Hematopoietic multipotent progenitor cell treated with erythropoietin and hydrocortisone succinate and interleukin-3 and kit ligand, for 8 days (in vitro differentiated cells): ENCODE measurements at regions not wholly inside any gene's neighbourhood (a gene's known extent, or its start where the extent isn't known, plus 50 kb on each side); places are given as distances from the start of the nearest gene placed in this dataset.

Experiments
- DNase-seq: peaks from one replicate; pipeline ENCODE4 v3.0.0-alpha.2; 2015

DNA sequence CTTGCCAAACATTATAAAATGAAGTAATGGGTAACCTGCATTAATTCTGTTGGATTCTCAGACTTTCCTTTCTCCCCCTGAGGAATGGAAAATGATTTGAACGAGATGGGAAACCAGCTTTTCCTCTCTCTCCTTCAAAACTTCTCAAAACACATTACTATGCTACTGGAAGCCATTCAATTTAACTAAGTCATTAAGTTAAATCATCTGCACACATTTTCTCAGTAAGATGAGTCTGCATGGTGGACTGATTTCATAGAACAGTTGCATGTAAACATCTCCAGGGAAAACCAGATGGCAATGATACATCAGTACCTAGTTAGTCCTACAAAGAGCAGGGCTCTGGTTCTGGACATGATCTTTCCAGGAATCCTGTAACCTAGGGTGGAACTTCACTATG is 59.9 kb downstream of the BMP4 start:
- no peak for DNase-seq

DNA sequence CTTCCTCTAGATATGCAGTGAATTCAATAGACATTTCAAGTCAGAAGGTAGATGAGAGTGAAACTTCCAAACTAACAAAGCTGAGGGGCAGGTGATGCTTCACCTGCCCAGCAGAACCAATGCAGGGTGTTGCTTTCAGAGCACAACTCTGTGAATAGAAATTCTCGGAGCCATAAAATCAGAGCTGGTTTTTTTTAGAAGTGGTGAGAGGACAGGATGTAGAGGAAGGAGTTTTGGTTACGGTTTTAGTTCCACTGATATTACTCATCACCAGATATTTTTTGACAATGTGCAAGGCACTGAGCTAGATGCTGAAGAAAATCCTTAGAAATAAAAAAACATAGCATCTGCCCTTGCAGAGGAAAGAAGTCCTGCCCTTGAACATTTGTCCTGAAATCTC is 62.2 kb downstream of the BMP4 start:
- no peak for DNase-seq

DNA sequence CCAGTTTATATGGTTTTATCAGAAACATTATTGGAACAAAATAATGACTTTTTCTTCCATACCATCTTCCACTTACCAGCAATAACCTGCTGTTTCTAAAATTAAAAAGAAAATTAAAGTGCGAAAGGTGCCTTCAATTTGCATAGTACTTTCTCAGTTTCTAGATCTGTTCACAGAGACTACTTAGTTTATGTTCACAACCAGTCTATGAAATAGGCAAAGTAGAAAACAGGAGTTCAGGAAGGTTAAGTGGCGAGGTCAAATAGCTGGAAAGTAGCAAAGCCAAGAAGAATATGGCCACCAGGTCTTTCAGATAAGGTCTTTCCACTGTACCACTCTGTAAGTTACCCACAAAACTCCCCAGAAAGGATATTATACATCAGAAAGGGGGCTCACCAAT is 63.3 kb downstream of the BMP4 start:
- no peak for DNase-seq

DNA sequence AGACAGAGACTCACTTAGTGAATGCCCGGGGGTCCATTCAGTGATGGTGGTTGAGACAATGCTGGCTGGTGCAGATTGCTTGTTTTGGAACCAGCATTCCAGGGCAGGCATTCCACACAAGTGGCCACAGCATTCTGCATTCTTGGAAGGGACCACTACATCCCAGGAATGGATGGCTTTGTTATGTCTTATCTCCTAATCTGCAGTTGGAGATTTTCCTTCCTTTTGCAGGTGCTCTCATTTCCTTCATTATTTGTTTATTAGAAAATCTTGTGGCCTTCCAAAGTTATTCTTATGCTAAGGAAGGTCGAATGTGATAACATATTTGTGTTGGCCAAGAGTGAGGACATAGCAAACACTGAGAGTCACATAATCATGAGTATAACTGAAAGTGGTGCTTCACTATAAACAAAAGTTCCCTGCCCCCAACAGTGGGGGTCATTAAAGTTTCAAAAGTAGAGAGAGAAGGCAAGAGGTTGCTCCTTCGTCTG is 66.0 kb downstream of the BMP4 start:
- no peak for DNase-seq

DNA sequence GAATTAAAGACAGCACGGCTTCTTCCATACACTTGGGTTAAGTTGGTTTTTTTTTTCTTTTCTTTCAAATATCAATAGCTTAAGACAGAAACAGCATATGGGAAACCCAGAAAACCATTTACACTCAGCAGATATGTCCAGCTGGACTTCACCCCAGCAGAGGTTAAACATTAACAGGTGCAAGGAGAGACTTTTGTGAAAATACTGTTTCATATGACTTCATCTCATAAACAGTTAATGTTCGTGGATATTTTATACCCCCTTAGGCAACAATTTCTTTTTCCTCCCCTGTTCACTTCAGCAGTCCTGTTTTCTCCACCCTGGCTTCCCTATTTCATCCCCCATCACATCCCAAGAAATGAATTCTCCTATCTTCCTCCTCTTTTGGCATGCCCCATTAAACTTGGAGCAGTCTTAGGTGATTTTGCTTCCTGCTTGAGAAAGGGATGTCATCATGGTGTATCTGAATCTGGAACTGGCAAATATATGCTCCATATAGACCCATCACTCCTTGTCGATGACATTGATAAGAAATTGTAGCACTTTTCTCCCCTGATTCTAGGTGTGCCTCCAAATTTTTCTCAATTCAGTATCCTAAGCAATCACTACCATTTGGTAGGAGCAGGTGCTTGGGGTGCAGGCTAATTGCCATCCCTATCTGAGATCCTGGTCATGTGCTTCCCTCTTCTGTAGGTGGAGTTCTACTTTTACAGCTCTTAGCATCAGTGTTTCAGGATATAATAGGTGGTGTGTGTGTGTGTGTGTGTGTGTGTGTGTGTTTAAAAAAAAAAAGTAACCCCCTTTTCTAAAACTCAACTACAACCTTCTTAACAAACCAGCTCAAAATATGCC is 67.9 kb downstream of the BMP4 start:
- no peak for DNase-seq

DNA sequence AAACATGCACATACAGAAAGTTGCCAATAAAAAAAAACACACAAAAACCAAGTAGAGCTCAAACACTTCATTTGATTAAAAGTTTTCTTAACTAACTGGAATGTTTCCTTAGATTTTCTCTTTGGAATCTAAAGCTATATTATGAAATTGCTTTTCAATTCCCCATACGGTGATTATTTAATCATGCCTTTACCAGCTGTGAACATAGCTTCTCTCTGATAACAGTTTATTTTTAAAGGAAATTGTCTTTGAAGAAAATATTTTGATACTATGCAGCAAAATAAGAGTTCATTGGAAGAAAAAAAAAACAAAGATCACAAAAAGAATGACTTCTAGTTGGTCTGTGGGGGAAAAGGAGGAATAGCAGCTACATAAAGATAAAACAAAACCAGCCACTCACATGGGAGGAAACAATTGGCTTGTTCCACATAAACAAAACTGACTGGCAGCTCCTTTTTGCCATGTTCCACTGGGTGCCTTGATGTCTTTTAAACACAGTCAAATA is 71.4 kb downstream of the BMP4 start:
- no peak for DNase-seq

DNA sequence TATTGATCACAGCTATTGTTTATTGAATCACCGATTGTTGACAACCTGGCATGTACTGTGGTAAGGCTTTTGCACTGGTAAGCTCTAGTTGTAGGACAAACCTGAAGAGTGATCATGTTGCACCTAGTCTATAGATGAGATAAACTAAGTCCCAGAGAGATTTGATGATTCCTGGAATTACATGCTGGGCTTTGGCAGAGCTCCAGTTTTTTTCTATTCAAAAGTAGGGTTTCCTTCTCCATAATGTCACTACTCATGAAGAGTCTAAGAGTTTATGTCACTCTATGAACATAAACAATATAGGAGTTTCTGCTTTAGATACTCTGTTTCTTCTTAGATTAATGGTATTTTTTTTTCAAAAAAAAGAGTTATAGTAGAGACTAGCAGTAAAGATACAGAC is 72.0 kb downstream of the BMP4 start:
- DNase-seq: no peak

DNA sequence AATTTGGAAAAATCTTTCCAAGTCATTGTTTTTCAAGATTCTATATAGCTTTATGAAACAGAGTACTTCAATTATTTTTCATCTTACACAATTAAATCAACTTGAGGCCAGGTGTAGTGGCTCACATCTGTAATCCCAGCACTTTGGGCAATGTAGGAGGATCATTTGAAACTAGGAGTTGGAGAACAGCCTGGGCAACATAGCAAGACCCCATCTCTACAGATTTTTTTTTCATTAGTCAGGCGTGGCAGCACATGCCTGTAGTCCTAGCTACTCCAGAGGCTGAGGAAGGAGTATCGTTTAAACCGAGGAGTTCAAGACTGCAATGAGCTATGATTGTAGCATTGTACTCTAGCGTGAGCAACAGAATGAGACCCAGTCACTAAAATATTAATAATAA is 72.9 kb downstream of the BMP4 start:
- no peak for DNase-seq

DNA sequence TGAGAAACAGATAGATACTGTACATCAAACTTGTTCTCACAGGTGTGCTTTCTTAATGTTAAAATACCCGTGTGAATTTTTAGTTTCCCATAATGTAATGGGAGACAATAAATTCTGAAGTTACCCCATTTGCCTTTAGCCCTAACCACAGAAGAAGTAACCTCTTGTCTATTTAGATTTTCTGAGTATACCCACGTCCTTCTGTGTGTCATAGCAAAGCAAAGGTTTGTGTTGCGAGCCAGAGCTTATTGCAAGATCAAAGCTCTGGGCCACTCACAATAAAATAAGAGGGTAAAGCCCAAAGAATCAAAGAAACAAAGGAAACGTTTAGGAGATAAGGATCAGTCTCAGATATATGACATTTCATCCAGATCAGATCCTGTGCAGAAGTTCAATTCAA is 73.9 kb downstream of the BMP4 start:
- no peak for DNase-seq

DNA sequence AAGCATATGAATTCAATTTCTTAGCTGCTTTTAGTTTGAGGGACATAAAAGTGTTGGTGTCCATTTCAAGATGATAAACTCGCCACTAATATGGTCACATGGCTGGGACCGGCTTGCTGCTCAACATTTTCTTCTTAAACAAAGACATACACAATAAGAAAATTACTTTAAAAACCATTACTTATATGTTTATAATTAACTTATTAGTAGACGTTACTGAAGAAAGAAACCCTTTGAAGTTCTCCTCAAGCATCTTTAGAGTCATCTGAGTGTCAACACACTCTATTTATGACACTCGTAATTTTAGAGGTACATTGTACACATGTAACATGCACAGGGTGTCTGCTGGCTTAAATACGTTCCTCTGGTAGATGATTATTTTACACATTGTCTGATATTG is 74.7 kb downstream of the BMP4 start:
- DNase-seq: no peak

DNA sequence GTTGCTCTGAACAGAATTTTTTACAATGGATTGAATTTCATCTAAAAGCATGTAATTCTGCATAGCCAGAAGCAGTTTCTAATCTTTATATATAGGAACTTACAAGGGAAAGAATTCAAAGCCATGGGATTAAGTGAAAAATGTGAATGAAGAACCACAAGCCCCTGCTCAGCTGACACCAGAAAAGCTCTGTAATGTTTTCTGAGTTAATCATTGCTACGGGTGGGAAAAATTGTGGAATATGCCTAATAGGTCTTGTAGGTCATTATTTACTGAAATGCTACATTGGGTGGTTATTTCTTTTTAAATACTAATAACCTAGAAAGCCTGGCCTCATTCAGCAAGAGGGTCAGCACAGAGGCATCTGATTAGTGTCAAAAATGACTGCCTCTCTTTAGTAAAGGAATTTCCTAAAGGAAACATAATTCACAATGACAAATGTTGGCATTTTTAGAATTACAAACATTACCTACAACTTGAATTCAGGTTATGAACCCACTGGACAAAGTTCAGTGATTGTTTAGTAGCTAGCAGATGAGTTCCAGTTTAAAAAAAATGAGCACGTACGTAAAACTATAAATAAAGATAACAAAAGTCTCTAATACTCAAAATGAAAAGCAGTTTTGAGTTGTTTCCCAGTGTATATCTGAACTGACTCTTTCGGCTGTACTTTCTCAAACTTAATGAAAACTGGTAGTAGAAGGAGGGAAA is 75.3 kb downstream of the BMP4 start:
- no peak for DNase-seq

DNA sequence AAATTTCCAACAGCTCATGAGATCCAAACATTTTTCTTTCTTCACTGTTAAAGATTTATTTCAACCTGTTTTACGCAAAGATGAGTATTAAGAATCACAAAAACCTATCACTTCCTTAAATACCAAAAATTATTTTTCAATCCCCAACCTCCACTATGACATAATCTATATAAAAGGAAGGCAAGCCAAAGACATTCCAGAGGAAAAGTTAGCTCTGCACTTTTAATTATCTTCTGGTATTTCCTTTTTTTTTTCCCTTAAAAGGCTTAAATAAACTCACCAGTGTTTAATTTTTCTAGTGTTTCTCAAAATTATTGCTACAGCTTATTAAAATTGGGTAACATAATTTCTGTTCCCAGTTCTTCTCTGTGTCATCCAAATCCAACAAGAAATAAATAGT is 75.9 kb downstream of the BMP4 start:
- DNase-seq: no peak

DNA sequence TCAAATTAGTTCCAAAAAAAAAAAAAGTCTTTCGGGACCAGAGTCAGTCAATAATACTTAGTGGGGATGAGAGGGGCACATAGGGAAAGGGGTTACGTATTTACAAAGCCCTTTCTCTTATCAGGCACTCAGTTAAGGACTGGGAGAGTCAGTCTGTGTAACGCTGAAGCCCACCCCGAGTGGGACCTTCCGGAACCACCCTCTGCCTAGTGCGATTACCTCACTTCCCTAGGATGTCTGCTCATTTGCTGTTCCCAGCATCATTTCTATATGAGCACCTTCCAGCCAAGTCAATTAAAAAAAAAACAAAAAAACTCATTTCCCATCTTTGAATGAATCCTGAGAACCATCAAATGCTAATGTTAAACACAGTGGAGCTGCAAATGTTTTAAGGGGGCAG is 76.9 kb downstream of the BMP4 start:
- no peak for DNase-seq

DNA sequence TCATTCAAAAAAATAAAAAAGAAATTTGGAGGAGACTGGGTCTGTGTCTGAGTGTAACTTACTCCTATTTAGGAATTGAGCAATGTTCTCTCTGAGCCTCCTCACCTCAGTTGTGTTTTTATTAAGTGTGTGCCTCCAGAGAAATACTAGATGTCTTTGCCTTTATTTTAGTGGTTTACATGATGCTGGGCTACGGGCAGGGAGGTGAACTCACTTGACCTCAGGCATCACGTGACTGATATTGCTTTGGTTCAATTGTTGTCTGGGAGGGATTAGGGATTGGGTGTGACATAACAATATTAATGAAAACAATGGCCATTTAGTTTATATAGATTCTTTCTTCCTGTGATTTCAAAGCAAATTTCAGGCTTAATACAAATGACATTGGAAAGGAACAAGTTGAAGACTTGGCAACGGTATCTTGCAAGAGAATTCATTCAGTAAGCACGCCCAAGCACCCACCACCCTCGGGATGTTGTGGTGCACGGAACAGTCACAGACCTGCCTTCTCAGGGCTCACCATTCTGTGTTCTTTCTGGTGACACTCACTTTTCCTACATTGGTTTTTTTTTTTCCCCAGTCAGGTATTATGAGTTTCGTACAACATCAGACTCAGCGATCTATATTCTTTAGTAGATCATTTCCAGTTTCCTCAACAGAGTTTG is 77.5 kb downstream of the BMP4 start:
- DNase-seq: no peak

DNA sequence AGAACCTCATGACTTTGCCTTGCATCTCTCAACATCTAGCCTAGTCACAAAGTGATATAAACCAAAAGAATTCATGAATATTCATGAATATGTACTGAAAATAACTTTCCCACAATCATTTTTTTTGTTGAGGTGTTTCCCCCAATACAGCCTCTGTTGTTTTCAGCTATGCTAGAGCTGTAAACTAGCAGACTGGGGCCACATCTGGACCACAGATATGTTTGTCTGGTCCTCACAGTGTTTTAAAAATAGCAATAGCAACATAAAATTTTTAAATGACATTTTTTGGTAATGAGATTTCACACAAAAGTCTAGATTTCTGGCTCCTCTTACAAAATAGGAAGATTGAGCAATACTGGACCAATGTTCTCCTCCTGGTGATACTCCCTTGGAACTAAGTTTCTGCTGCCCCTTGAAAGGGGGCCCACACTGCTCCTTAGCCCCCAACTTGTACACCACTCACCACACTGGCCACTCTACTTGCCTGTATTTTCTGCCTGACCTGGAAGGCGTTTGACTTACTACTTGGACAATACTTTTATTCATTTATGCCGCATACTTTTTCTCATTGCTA is 81.2 kb downstream of the BMP4 start:
- DNase-seq: no peak

DNA sequence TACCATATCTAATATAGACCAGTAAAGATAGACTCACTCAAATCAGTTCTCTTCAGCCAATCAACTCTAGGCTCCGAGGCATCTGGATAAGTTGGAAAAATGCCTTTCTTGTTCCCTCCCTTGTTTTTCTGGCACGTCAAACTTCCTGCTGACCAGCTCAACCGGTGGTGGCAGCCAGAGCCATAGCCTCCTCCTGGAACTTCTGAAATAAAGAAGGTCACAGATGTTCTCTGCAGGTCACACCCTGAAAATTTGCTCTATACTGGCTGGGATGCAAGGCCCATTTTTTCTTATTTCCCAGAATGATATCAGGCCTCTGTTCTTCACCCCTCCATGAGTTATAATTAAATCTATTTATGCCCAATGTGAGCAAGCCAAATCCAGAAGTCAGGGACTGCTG is 81.9 kb downstream of the BMP4 start:
- no peak for DNase-seq

DNA sequence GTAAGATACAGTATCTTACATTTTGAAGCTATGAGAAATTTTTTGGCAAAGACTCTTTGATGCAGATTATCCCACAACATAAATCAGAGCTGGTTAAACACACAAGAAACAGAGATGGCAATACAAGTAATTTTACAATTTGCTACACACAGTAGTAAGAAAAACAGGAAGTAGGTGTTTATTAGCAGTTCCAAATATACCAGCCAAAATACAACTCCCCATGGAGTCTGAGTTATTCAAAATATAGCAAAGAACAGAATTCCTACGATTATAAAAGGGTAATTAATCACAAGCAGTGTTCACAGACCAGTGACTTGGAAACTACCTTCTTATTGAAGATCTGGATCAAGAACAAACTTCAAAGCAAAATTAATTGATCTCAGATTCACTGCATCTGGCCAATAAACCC is 83.9 kb downstream of the BMP4 start:
- no peak for DNase-seq

DNA sequence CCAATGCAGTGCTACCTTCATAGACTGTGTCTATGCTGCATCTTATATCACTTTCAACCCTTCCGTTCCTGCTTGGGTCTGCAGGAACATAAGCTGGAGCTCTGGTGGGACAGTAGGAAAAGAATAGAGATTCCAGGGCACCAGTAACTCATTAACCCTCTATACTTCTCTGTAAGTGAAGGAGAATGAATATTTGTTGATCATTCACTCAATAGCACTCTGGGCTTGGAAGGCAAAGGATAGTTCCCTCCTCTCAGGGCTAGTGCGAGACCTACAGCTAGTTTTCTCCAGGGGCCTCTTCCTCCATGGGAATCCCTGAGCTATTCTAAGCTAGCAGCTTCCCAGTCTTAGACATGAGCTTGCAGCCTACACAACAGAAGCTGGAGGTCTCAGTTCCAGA is 84.7 kb downstream of the BMP4 start:
- no peak for DNase-seq

DNA sequence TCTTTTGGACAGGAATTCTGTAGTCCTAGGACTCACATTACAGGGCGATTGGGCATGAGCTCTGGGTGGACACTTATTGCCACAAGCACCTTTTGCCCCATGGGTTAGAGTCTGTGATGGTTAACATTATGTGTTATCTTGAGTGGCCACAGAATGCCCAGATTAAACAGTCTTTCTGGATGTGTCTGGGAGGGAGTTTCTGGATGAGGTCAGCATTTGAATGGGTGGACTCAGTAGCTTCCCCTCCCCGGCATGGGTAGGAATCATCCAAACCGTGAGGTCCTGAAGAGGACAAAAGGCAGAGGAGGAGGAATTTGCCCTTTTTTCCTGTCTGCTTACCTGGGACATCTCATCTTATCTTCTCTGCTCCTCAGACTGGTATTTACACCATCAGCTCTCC is 85.6 kb downstream of the BMP4 start:
- DNase-seq: no peak

DNA sequence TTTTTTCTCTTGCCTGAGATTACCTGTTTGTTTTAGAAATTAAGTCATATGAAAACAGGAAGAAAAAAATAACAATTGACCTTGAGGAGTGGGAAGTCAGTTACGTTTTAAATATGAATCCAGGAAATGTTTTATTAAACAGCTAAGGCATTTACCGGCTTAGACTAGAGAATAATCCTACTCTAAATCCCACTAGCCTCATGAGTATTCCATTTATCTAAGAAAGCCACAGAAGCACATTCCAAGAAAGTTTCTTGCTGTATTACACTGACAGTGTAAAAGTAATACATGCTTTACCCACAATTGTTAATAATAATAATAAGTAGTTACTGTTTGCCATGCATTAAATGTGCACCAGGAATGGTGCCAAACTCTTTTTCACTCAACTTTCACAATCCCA is 90.9 kb downstream of the BMP4 start:
- no peak for DNase-seq

DNA sequence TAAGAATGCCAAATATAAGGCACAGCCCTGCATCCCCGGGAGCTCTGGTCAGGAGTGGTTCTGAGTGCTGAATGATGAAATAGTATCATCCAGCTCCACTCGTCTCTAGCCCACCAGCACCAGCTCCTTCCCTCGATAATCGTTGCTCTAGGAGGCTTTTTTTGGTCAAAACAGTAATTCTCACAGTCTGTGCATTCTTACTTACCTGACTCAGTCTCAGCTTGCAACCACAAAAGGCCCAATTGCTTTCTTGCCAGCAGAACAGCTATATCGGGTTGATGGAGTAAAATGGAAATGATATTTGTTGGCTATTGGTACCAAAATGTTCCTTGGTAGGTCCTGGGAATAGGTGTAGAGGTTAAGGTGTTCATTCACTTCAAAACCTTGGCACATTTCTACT is 94.8 kb downstream of the BMP4 start:
- no peak for DNase-seq

DNA sequence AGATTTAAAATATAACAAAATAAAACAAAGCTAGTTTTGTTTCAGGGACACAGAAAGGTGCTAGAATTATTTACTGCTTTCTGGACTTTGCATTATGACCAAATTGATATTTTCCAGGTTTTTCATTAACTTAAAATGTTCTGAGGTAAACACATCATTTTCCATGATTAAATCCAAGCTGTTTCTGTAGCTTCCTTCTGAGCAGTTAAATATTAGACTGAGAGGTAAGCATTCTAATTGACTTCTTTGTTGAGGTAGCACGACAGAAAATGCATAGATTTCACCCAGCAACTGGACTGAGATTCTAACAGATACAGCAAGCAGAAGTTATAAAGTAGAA is 98.3 kb downstream of the BMP4 start:
- no peak for DNase-seq

DNA sequence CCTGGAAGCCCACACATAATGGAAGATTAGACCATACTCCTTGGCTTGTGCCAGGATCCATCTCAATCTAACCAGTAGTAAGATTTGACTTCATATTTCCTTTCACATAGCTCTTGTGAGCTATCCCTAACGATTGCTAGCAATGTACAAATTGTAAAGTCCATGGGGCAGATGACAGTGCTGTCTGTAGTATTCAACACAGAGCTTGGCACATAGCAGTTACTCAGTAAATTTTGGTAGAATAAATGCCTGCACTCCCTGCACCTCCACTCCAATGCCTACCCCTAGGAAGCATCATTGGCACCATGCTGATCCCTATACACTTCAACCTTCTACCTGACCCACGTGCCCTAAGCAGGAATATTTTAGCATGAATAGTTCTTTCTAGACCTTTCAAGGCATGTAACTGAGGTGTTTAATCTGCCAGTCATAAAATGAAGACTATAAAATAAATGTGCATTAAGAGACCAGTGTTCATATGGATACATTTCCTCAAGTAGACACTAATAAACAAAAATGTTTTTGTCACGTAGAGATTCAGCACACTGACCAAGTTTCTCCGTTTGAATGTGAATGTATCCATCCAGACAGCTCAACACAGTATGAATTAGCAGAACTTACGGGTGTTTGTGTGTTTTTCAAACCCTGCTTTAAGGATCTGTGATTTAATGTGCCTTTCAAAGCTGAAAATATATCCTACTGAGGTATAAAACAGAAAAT is 98.8 kb downstream of the BMP4 start:
- no peak for DNase-seq
